Gastrocnemius medialis (tissue), 4 donors: ENCODE measurements at regions not wholly inside any gene's neighbourhood (a gene's known extent, or its start where the extent isn't known, plus 50 kb on each side); places are given as distances from the start of the nearest gene placed in this dataset.
"Not testable (repeated sequence)": the region's sequence is repeated elsewhere in the genome, so short reads cannot be mapped to it uniquely, and the experiment has no call there.

Experiments used
- POLR2A ChIP-seq, 2 donors: fragments of 450-650 bp; IDR thresholded peaks; one replicate each; pipeline ENCODE4 v1.6.1; 2017; ENCODE audit warnings: antibody characterized with exemption in 2 of 2, mild to moderate bottlenecking in 2 of 2, moderate library complexity in 2 of 2
- TF ChIP-seq, protein P1 (sequence below), 5 experiments: fragments of 450-650 bp in 3 of 5; fragments of 200-600 bp in 2 of 5; sonication (generic) in 2 of 5; IDR thresholded peaks in 4 of 5; conservative IDR thresholded peaks in 1 of 5; 1 replicate in 4 of 5; 2 replicates in 1 of 5; pipeline ENCODE4 v1.5.1; 2016 to 2019; ENCODE audit warnings: antibody characterized with exemption in 5 of 5, mild to moderate bottlenecking in 3 of 5, moderate library complexity in 3 of 5

DNA sequence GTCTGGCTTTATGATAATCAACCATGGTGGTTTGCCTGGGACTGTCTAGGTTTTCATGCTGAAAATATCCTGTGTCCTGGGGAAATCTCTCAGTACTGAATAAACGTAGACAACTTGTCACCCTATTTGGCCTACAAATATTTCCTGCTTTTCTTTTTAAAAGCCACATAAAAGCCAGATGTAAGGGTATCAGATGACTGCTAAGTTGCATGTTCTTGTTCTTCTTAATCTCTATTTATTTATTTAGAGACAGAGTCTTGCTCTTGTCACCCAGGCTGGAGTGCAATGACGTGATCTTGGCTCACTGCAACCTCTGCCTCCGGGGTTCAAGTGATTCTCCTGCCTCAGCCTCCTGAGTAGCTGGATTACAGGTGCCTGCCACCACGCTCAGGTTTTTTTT, 117.7 kb downstream of the DCK start:
- TF ChIP-seq, protein P1, sequence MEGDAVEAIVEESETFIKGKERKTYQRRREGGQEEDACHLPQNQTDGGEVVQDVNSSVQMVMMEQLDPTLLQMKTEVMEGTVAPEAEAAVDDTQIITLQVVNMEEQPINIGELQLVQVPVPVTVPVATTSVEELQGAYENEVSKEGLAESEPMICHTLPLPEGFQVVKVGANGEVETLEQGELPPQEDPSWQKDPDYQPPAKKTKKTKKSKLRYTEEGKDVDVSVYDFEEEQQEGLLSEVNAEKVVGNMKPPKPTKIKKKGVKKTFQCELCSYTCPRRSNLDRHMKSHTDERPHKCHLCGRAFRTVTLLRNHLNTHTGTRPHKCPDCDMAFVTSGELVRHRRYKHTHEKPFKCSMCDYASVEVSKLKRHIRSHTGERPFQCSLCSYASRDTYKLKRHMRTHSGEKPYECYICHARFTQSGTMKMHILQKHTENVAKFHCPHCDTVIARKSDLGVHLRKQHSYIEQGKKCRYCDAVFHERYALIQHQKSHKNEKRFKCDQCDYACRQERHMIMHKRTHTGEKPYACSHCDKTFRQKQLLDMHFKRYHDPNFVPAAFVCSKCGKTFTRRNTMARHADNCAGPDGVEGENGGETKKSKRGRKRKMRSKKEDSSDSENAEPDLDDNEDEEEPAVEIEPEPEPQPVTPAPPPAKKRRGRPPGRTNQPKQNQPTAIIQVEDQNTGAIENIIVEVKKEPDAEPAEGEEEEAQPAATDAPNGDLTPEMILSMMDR (IDR thresholded peaks at IDR 0.05 in 4 of 5, conservative IDR thresholded peaks at IDR 0.05 in 1 of 5): not testable (repeated sequence)
- TF ChIP-seq POLR2A (IDR thresholded peaks at IDR 0.05): not testable (repeated sequence)
